ENCODE measurements at regions not wholly inside any gene's neighbourhood (a gene's known extent, or its start where the extent isn't known, plus 50 kb on each side); places are given as distances from the start of the nearest gene placed in this dataset.

GRCh38 chr11:11192541-11192940 is 160.5 kb downstream of the CSNK2A3 start:
- Mint-ChIP-seq H3K4me3 (ENCODE audit: unreplicated experiment) (no peak overlapping the region), H3K27ac (ENCODE audit: unreplicated experiment) (no peak overlapping the region), H3K4me1 (ENCODE audit: low read depth, unreplicated experiment) (no peaks in the 10 kb centered on the region), H3K27me3 (ENCODE audit: low read depth, unreplicated experiment) (peaks cover 3% of the 10 kb centered on the region), H3K36me3 (ENCODE audit: low read depth, unreplicated experiment) (no peaks in the 10 kb centered on the region), H3K9me3 (ENCODE audit: unreplicated experiment) (peaks cover 15% of the 10 kb centered on the region)
- Histone ChIP-seq H3K4me2 (ENCODE audit: low read length) (no peak overlapping the region), H3K36me3 (ENCODE audit: insufficient read depth, low read length) (no peaks in the 10 kb centered on the region), H3K79me2 (ENCODE audit: insufficient read depth, low read length) (no peaks in the 10 kb centered on the region), H3K27me3 (ENCODE audit: insufficient read depth, low read length) (no peaks in the 10 kb centered on the region), H3K27ac (ENCODE audit: low read depth, low read length) (no peak overlapping the region), H3K4me3 (ENCODE audit: insufficient read depth, low read depth, low read length) (no peak overlapping the region), H3K9me3 (ENCODE audit: insufficient read depth, low read depth, low read length) (no peaks in the 10 kb centered on the region), H3K4me1 (ENCODE audit: insufficient read depth, low read length) (no peaks in the 10 kb centered on the region), H4K20me1 (ENCODE audit: insufficient read depth, low read length) (no peaks in the 10 kb centered on the region), H3K9ac (ENCODE audit: low read length) (no peak overlapping the region), H2AFZ (ENCODE audit: low read depth, low read length) (no peak overlapping the region)
- DNase-seq (ENCODE audit: low read depth) = no peak
- TF ChIP-seq EZH2 (IDR thresholded peaks at IDR 0.05; ENCODE audit: insufficient read depth, low read length) = no peak
- TF ChIP-seq CTCF (IDR thresholded peaks at IDR 0.05; ENCODE audit: insufficient read depth, low read depth, low read length) = no peak
- no peak for FAIRE-seq

GRCh38 chr11:11189506-11189905 is 163.5 kb downstream of the CSNK2A3 start:
- no peaks in the 10 kb centered on the region for H3K9me3 ChIP-seq (ENCODE audit: insufficient read depth, low read depth, low read length)
- Mint-ChIP-seq H3K4me1 (ENCODE audit: low read depth, unreplicated experiment) (no peaks in the 10 kb centered on the region), H3K36me3 (ENCODE audit: low read depth, unreplicated experiment) (no peaks in the 10 kb centered on the region), H3K27ac (ENCODE audit: unreplicated experiment) (no peak overlapping the region), H3K4me3 (ENCODE audit: unreplicated experiment) (no peak overlapping the region), H3K27me3 (ENCODE audit: low read depth, unreplicated experiment) (peaks cover 3% of the 10 kb centered on the region), H3K9me3 (ENCODE audit: unreplicated experiment) (peaks cover 13% of the 10 kb centered on the region)
- H3K27me3 ChIP-seq (ENCODE audit: insufficient read depth, low read length) = no peaks in the 10 kb centered on the region
- no peak overlapping the region for H3K4me3 ChIP-seq (ENCODE audit: insufficient read depth, low read depth, low read length)
- H2AFZ ChIP-seq (ENCODE audit: low read depth, low read length) = no peak overlapping the region
- H3K9ac ChIP-seq (ENCODE audit: low read length) = no peak overlapping the region
- H3K79me2 ChIP-seq (ENCODE audit: insufficient read depth, low read length) = no peaks in the 10 kb centered on the region
- H4K20me1 ChIP-seq (ENCODE audit: insufficient read depth, low read length) = no peaks in the 10 kb centered on the region
- no peak for FAIRE-seq
- H3K4me2 ChIP-seq (ENCODE audit: low read length) = no peak overlapping the region
- TF ChIP-seq CTCF (IDR thresholded peaks at IDR 0.05; ENCODE audit: insufficient read depth, low read depth, low read length) (no peak), EZH2 (IDR thresholded peaks at IDR 0.05; ENCODE audit: insufficient read depth, low read length) (no peak)
- no peaks in the 10 kb centered on the region for H3K36me3 ChIP-seq (ENCODE audit: insufficient read depth, low read length)
- no peak for DNase-seq (ENCODE audit: low read depth)
- H3K4me1 ChIP-seq (ENCODE audit: insufficient read depth, low read length) = no peaks in the 10 kb centered on the region
- no peak overlapping the region for H3K27ac ChIP-seq (ENCODE audit: low read depth, low read length)

DNA sequence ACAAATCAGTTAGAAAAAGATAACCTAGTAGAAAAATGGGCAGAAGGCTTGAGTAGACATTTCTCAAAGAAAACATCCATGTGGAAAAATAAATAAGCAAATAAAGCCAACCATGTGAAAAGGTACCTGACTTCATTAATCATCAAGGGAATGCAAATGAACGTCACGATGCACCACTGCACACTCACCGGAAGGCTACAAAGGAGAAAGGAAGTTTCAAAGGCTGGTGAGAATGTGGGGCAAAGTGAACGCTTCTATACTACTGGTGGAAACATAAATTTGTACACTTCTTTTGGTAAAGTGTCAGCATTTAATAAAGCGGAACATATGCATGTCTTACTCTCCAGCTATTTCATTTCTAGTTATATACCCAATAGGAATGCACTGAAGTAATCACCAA is 166.8 kb downstream of the CSNK2A3 start:
- Mint-ChIP-seq H3K9me3 (ENCODE audit: unreplicated experiment) (peaks cover 5% of the 10 kb centered on the region), H3K27me3 (ENCODE audit: low read depth, unreplicated experiment) (peaks cover 4% of the 10 kb centered on the region), H3K4me1 (ENCODE audit: low read depth, unreplicated experiment) (peaks cover 3% of the 10 kb centered on the region), H3K4me3 (ENCODE audit: unreplicated experiment) (no peak overlapping the region), H3K36me3 (ENCODE audit: low read depth, unreplicated experiment) (no peaks in the 10 kb centered on the region), H3K27ac (ENCODE audit: unreplicated experiment) (no peak overlapping the region)
- H3K4me2 ChIP-seq (ENCODE audit: low read length) = no peak overlapping the region
- TF ChIP-seq EZH2 (IDR thresholded peaks at IDR 0.05; ENCODE audit: insufficient read depth, low read length) (no peak), CTCF (IDR thresholded peaks at IDR 0.05; ENCODE audit: insufficient read depth, low read depth, low read length) (no peak)
- H2AFZ ChIP-seq (ENCODE audit: low read depth, low read length) = no peak overlapping the region
- H3K9ac ChIP-seq (ENCODE audit: low read length) = no peak overlapping the region
- H3K79me2 ChIP-seq (ENCODE audit: insufficient read depth, low read length) = no peaks in the 10 kb centered on the region
- H3K27me3 ChIP-seq (ENCODE audit: insufficient read depth, low read length) = no peaks in the 10 kb centered on the region
- no peak overlapping the region for H3K4me3 ChIP-seq (ENCODE audit: insufficient read depth, low read depth, low read length)
- no peaks in the 10 kb centered on the region for H3K4me1 ChIP-seq (ENCODE audit: insufficient read depth, low read length)
- H3K9me3 ChIP-seq (ENCODE audit: insufficient read depth, low read depth, low read length) = no peaks in the 10 kb centered on the region
- no peak for DNase-seq (ENCODE audit: low read depth)
- no peak overlapping the region for H3K27ac ChIP-seq (ENCODE audit: low read depth, low read length)
- H3K36me3 ChIP-seq (ENCODE audit: insufficient read depth, low read length) = no peaks in the 10 kb centered on the region
- H4K20me1 ChIP-seq (ENCODE audit: insufficient read depth, low read length) = no peaks in the 10 kb centered on the region
- no peak for FAIRE-seq
